GM12878 (cell line): ENCODE measurements at regions not wholly inside any gene's neighbourhood (a gene's known extent, or its start where the extent isn't known, plus 50 kb on each side); places are given as distances from the start of the nearest gene placed in this dataset.

Experiments
- CBFB ChIP-seq: IDR thresholded peaks from 2 replicates; pipeline ENCODE4 v1.6.1; 2016; ENCODE audit warnings: antibody characterized with exemption, low read depth
- CHD2 ChIP-seq: IDR thresholded peaks from 2 replicates; pipeline ENCODE4 v1.6.1; 2011; ENCODE audit warnings: low read depth, low read length, improper control_type of control experiment, borderline replicate concordance
- ESRRA ChIP-seq: IDR thresholded peaks from 2 replicates; pipeline ENCODE4 v1.6.1; 2012; ENCODE audit warnings: mild to moderate bottlenecking, low read length, improper control_type of control experiment
- GABPA ChIP-seq: IDR thresholded peaks from 2 replicates; pipeline ENCODE4 v1.6.1; 2014; ENCODE audit warnings: antibody characterized with exemption, low read depth, mild to moderate bottlenecking, inconsistent platforms
- NRF1 ChIP-seq: conservative IDR thresholded peaks from 2 replicates; pipeline ENCODE4 v1.6.1; 2011; ENCODE audit warnings: mild to moderate bottlenecking, low read depth, low read length, improper control_type of control experiment
- PBX3 ChIP-seq: IDR thresholded peaks from 2 replicates; pipeline ENCODE4 v1.6.1; 2011; ENCODE audit warnings: mild to moderate bottlenecking, low read depth, low read length, moderate library complexity; ENCODE audit not compliant: insufficient replicate concordance
- POLR2A ChIP-seq: IDR thresholded peaks from 2 replicates; pipeline ENCODE4 v1.6.1; 2011; ENCODE audit warnings: low read depth, mild to moderate bottlenecking, low read length
- YY1 ChIP-seq: IDR thresholded peaks from 2 replicates; pipeline ENCODE4 v1.6.1; 2011; ENCODE audit warnings: low read depth, mild to moderate bottlenecking, low read length
- ZBED1 ChIP-seq: IDR thresholded peaks from 2 replicates; pipeline ENCODE4 v1.6.1; 2016; ENCODE audit warnings: borderline replicate concordance
- TF ChIP-seq, protein P1 (sequence below): IDR thresholded peaks from 2 replicates; pipeline ENCODE4 v1.6.1; 2012; ENCODE audit warnings: mild to moderate bottlenecking, low read depth, low read length
- TF ChIP-seq, protein P2 (sequence below): fragments of 450-650 bp; formaldehyde crosslinking; IDR thresholded peaks from 2 replicates; pipeline ENCODE4 v1.5.0; 2022; ENCODE audit warnings: mild to moderate bottlenecking, missing genetic modification characterization

DNA sequence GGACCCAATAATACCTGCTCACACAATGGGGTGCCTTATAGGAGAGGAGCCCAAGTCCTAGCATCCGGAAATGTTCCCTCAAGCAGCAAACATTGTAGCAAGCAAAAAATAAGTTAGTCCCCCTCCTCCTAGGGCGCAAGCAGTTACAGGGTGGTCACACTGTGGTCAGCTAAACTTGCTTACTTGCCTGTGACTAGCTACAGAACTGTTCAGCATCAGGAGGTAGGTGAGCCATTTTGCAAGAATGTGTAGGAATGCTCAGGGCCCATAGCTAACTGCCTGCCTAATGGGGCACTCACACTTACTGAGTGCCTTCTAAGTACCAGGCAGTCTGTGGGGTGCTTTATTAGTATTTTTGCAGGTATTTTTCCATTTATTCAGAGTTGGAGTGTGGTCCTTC lies 154.6 kb upstream of the GRIN2B start:
- TF ChIP-seq ESRRA: no peak
- no peak for TF ChIP-seq NRF1
- TF ChIP-seq YY1: no peak
- TF ChIP-seq PBX3: no peak
- no peak for TF ChIP-seq ZBED1
- no peak for TF ChIP-seq CHD2
- TF ChIP-seq CBFB: no peak
- TF ChIP-seq GABPA: no peak
- no peak for TF ChIP-seq POLR2A
- TF ChIP-seq, protein P1, sequence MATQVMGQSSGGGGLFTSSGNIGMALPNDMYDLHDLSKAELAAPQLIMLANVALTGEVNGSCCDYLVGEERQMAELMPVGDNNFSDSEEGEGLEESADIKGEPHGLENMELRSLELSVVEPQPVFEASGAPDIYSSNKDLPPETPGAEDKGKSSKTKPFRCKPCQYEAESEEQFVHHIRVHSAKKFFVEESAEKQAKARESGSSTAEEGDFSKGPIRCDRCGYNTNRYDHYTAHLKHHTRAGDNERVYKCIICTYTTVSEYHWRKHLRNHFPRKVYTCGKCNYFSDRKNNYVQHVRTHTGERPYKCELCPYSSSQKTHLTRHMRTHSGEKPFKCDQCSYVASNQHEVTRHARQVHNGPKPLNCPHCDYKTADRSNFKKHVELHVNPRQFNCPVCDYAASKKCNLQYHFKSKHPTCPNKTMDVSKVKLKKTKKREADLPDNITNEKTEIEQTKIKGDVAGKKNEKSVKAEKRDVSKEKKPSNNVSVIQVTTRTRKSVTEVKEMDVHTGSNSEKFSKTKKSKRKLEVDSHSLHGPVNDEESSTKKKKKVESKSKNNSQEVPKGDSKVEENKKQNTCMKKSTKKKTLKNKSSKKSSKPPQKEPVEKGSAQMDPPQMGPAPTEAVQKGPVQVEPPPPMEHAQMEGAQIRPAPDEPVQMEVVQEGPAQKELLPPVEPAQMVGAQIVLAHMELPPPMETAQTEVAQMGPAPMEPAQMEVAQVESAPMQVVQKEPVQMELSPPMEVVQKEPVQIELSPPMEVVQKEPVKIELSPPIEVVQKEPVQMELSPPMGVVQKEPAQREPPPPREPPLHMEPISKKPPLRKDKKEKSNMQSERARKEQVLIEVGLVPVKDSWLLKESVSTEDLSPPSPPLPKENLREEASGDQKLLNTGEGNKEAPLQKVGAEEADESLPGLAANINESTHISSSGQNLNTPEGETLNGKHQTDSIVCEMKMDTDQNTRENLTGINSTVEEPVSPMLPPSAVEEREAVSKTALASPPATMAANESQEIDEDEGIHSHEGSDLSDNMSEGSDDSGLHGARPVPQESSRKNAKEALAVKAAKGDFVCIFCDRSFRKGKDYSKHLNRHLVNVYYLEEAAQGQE: no peak
- TF ChIP-seq, protein P2, sequence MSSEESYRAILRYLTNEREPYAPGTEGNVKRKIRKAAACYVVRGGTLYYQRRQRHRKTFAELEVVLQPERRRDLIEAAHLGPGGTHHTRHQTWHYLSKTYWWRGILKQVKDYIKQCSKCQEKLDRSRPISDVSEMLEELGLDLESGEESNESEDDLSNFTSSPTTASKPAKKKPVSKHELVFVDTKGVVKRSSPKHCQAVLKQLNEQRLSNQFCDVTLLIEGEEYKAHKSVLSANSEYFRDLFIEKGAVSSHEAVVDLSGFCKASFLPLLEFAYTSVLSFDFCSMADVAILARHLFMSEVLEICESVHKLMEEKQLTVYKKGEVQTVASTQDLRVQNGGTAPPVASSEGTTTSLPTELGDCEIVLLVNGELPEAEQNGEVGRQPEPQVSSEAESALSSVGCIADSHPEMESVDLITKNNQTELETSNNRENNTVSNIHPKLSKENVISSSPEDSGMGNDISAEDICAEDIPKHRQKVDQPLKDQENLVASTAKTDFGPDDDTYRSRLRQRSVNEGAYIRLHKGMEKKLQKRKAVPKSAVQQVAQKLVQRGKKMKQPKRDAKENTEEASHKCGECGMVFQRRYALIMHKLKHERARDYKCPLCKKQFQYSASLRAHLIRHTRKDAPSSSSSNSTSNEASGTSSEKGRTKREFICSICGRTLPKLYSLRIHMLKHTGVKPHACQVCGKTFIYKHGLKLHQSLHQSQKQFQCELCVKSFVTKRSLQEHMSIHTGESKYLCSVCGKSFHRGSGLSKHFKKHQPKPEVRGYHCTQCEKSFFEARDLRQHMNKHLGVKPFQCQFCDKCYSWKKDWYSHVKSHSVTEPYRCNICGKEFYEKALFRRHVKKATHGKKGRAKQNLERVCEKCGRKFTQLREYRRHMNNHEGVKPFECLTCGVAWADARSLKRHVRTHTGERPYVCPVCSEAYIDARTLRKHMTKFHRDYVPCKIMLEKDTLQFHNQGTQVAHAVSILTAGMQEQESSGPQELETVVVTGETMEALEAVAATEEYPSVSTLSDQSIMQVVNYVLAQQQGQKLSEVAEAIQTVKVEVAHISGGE (CRISPR knock-in tag): no peak
